Left lung (tissue), 4 donors: ENCODE measurements at regions not wholly inside any gene's neighbourhood (a gene's known extent, or its start where the extent isn't known, plus 50 kb on each side); places are given as distances from the start of the nearest gene placed in this dataset.
"Not testable (repeated sequence)": the region's sequence is repeated elsewhere in the genome, so short reads cannot be mapped to it uniquely, and the experiment has no call there.

Source experiments
- ATAC-seq: fragments of 200-7000 bp; cut with Tn5 transposase; one replicate; pipeline ENCODE4 v1.9.1; 2020; ENCODE audit warnings: moderate library complexity
- DNase-seq, 4 donors: peaks; one replicate each; pipeline ENCODE4 v3.0.0-alpha.2; 2013 to 2020
- H3K27ac ChIP-seq, 2 donors: fragments of 200-600 bp; sonication (generic) in 1 of 2; one replicate each; pipeline versions ENCODE4 v1.5.0 to v1.8.0; 2020 to 2021
- H3K27me3 ChIP-seq, 2 donors: fragments of 200-600 bp; sonication (generic) in 1 of 2; one replicate each; pipeline versions ENCODE4 v1.5.0 to v1.8.0; 2020 to 2021
- H3K36me3 ChIP-seq, 2 donors: fragments of 200-600 bp; sonication (generic) in 1 of 2; one replicate each; pipeline versions ENCODE4 v1.5.0 to v1.8.0; 2020 to 2021
- H3K4me1 ChIP-seq, 2 donors: fragments of 200-600 bp; one replicate each; pipeline ENCODE4 v1.8.0; 2021
- H3K4me3 ChIP-seq, 2 donors: fragments of 200-600 bp; sonication (generic) in 1 of 2; one replicate each; pipeline versions ENCODE4 v1.5.0 to v1.8.0; 2020 to 2021; ENCODE audit warnings: mild to moderate bottlenecking in 1 of 2
- H3K9me3 ChIP-seq, 2 donors: fragments of 200-600 bp; sonication (generic) in 1 of 2; one replicate each; pipeline versions ENCODE4 v1.5.0 to v1.8.0; 2020 to 2021
- intact Hi-C, 2 donors: fragments of 100-400 bp; cut with DNase I; formaldehyde crosslinking; loops; one replicate each; pipeline versions ENCODE4 v1.11.2 to v1.14.2; 2022
- donor health status: DM: no; HTN: yes; CAD: no.
- donor health status: DM: no; HTN: no; CAD: no.

DNA sequence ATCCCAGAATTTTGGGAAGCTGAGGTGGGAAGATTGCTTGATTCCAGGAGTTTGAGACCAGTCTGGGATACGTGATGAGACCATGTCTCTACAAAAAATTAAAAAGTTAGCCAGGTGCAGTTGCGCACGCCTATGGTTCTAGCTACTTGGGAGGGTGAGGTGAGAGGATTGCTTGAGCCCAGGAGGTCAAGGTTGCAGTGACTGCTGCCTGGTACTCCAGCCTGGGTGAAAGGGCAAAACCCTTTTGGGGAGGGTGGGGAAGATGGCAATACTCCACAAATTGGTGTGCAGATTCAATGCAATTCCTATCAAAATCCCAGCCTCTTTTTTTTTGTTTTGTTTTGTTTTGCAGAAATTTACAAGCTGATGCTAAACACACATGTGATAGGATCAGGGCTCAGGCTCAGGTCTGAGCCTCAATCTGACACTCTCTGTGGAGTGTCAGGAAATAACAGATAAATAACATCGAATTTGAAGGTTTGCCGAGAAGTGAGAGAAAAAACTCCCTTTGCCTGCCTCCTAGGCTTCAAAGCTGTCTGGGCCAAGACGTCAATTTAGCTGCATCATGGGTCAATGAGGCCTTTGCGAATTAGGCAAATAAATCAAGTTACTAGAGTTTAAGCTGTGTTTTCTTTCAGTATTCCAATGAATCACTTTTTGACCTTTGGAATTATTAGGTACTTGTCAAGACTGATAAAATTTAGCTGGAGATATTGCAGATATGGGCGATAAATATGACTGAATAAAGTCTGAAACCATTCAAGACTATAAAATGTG lies 142.5 kb upstream of the PTPN20 start:
- not testable (repeated sequence) for H3K9me3 ChIP-seq, H3K4me1 ChIP-seq, ATAC-seq

DNA sequence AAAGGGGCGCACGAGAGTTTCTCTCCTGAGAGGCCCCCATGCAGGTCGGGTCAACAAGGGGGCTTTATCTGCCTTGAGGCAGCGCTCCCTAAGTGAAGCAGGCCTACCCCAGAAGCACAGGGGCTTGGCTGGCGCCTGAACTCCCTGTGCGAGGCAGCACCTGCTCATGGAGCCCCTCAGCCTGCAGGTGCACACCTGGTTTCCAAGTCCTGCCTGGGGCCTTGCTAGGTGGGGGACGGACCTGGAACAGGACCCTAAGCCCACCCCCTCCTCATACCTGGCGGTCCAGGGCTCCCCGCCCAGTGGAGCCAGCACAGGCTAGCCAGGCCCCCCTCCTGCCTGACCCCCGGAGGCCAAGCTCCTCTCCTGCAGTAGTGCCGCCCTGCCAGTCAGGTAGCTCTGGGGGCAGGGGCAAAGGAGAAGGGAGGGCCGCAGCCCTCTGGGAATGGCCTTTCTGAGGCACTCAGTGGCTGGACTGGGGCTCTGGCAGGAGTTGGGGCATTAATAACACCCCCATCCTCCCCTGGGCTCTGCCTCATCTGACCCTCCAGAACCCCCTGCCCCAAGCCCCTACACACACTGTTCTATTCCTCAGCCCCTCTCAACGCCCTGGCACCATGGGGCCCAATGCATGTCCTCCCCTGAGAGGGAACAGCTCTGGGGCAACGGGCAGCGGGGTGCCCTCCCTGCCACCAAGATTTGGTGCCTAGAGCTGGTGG lies 137.9 kb upstream of the PTPN20 start:
- intact Hi-C loops, H3K4me1 ChIP-seq, H3K27me3 ChIP-seq, H3K4me3 ChIP-seq, DNase-seq, H3K9me3 ChIP-seq, ATAC-seq, H3K36me3 ChIP-seq, H3K27ac ChIP-seq: not testable (repeated sequence)

More for the DNA sequence above, 142.5 kb upstream of the PTPN20 start:
- DNase-seq, H3K36me3 ChIP-seq, H3K27ac ChIP-seq, intact Hi-C loops, H3K27me3 ChIP-seq, H3K4me3 ChIP-seq: not testable (repeated sequence)

DNA sequence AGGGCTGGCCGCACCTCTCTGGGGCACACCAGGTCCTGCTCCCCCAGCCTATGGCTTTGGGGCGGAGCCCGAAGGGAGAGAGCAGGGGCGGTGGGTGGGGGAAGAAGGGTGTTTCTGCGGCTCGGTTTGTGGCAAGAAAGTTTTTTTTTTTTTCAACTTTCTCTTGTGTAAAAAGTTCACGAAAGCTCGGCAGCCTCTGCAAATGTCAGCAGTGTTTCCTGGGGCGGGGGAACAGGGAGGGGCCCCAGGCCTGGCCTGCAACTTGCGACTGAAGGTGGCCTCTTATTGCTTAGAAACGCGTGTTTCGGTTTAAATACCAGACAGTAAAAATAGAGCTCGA lies 137.4 kb upstream of the PTPN20 start:
- H3K9me3 ChIP-seq, DNase-seq, H3K4me1 ChIP-seq, H3K4me3 ChIP-seq, intact Hi-C loops, H3K27me3 ChIP-seq, ATAC-seq, H3K27ac ChIP-seq, H3K36me3 ChIP-seq: not testable (repeated sequence)

DNA sequence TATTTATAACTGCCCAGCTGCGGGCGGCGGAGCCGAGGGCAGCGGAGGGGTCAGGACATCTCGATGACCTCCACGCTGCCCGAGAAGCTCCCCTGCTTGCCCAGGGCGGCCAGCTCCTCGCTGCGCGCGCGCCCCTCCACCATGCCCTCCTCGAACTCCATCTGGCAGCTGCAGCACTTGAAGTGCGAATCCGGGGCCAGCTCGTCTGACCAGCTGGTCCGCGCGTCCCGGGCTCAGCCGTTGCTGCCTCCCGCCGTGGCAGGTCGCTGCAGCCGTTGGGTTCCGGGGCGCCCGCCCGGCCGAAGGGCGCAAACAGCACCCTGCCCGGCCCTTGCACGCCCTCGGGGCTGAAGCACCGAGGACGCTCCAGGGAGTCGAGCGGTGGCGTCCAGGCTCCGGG lies 136.9 kb upstream of the PTPN20 start:
- H3K4me1 ChIP-seq, H3K36me3 ChIP-seq, DNase-seq, H3K9me3 ChIP-seq, H3K27me3 ChIP-seq, intact Hi-C loops, H3K27ac ChIP-seq, H3K4me3 ChIP-seq: not testable (repeated sequence)
- peak; percentile 23 for ATAC-seq

DNA sequence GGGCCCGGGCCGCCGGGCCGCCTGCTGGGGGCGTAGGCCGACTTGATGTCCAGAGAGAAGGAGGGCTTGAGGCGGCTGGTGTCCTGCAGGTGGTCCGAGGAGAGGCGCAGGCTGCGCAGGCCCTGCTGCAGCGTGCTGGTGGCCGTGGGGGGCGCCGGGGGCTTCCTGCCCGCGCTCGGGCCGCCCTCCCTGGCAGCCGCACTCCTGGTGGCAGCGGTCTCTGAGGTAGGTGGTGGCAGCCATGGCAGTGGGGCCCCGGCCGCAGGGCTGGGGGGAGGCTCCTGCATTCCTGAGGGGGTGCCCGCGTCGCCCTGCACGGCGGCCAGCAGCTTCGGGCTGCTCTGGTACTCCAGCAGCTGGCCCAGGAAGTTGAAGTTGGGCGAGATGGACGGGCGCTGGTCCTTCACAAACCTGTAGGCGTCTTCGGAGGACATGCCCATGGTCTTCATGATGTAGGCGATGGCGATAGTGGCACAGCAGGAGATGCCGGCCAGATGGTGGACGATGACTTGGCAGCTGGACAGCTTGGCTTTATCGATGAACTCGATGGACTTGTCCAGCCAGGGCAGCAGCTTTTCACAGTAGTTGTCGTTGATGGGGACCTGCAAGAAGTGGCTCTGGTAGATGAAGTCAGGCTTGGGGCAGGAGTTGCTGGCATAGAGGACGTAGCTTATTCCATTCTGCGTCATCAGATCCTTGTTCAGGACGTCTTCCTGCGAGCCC lies 136.1 kb upstream of the PTPN20 start:
- H3K9me3 ChIP-seq, H3K27me3 ChIP-seq, ATAC-seq, DNase-seq, H3K4me1 ChIP-seq, intact Hi-C loops, H3K27ac ChIP-seq, H3K4me3 ChIP-seq, H3K36me3 ChIP-seq: not testable (repeated sequence)

DNA sequence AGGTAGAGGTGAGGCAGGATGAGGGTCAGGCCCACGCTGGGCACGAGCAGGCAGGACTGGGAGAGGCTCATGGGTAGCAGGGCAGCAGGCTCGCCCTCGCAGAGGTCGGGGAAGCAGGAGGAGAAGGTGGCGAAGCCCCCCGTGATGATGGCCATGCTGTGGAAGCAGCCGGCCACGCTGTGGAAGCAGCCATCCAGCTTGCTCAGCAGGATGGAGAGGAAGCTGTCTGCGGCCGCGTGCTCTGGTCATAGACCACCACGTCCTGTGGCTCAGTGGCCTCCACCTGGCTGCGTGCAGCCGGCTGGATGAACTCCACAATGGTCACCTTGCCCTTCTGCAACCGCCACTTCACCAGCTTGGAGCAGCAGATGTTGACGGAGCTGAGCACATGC lies 135.6 kb upstream of the PTPN20 start:
- ATAC-seq, H3K4me1 ChIP-seq, H3K27me3 ChIP-seq, intact Hi-C loops, DNase-seq, H3K4me3 ChIP-seq, H3K36me3 ChIP-seq, H3K9me3 ChIP-seq, H3K27ac ChIP-seq: not testable (repeated sequence)

DNA sequence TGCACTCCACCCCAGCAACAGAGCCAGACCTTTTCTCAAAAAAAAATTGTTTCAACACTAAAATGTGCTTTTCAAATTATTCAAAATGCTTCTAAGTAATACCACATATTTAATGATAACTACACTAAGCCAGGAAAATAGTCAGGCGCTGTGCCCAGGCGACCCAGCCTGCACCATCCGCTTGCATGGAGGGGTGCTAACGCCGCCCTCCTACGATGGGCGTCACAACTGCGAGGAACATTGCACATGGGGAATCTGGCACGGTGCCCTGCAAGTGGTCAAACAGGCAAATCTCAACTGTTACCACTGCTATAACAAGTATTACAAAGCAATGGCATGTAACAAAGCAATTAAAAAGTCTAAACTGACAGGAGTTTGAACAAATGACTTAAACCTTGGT lies 131.7 kb upstream of the PTPN20 start:
- H3K27me3 ChIP-seq, H3K27ac ChIP-seq, H3K36me3 ChIP-seq, H3K4me1 ChIP-seq, H3K4me3 ChIP-seq, intact Hi-C loops, H3K9me3 ChIP-seq: not testable (repeated sequence)
- ATAC-seq = peak; percentile 55
- peak; percentile 44 to 78 (median 61) for DNase-seq

DNA sequence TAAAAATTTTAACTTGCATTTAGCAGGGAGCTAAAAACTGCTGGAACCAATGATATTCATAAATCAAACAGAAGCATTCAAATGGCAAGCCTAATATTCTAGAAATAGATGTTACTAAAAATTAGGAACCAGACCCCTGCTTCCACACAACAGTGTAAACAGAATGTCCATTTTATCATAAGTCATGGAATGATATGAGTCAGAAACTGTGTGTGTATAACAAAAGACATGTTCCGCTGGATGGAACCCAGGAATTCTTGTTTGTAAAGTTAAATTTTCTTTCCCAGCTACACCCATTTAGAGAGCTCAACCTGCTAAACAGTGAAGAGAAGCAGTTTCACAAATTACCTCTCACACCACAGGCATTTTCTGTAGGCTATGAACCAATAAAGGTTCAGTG lies 131.1 kb upstream of the PTPN20 start:
- DNase-seq, H3K9me3 ChIP-seq, H3K4me1 ChIP-seq, H3K27ac ChIP-seq, H3K4me3 ChIP-seq, H3K27me3 ChIP-seq, H3K36me3 ChIP-seq, intact Hi-C loops: not testable (repeated sequence)
- peak; percentile 52 for ATAC-seq

DNA sequence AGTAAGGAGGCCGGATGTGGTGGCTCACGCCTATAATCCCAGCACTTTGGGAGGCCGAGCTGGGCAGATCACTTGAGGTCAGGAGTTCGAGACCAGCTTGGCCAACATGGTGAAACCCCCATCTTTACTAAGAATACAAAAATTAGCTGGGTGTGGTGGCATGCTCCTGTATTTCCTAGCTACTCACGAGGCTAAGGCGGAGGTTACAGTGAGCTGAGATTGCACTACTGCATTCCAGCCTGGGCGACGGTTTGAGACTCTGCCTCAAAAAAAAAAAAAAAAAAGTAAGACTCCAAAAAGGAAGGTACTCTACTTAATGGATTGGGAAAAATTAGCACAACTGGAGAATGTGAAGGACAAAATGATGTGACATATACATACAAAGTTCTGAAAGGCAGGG lies 130.2 kb upstream of the PTPN20 start:
- intact Hi-C loops, H3K27ac ChIP-seq, H3K27me3 ChIP-seq, H3K4me3 ChIP-seq, ATAC-seq, H3K9me3 ChIP-seq, DNase-seq, H3K36me3 ChIP-seq, H3K4me1 ChIP-seq: not testable (repeated sequence)

DNA sequence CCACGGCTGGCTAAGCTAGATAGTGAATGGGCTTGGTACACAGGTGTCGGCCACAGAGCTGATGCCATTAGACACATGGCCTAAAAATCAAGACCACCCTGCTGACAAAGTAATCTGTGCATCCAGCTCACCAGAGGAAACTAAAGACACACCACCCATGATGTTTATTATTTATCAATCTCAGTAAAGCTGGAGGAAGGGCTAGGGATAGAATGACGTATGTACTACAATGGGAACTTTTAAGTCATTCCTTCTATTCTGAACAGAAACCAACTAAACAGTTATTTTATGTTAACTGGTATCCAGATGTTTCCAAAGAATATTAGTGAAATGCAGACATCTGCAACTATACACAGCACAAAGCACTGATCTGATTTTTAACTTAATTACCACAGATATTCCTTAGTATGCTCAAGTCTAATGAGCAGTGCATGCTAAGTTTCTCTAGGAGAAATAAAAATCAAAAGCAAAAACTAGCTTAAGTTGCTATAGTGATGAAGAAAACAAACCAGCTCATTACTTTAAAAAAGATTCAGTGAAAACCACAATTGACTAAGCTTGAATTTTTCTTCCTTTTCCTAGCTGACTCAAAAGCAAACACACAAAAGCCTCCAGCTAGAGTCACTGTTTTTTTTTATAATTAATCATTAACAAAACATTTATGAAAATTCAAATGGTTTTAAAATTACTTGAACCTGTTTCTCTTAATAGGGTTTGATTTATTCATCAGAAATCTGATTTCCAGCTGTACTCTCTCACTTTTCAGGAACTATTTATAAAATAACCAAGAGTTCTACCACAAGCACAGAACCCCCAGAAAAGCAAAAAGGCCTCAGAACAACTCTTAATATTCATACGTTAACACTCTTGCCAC lies 129.0 kb upstream of the PTPN20 start:
- peak; percentile 8 for ATAC-seq
- H3K9me3 ChIP-seq, H3K27me3 ChIP-seq, H3K27ac ChIP-seq, intact Hi-C loops, DNase-seq, H3K4me3 ChIP-seq, H3K4me1 ChIP-seq, H3K36me3 ChIP-seq: not testable (repeated sequence)

DNA sequence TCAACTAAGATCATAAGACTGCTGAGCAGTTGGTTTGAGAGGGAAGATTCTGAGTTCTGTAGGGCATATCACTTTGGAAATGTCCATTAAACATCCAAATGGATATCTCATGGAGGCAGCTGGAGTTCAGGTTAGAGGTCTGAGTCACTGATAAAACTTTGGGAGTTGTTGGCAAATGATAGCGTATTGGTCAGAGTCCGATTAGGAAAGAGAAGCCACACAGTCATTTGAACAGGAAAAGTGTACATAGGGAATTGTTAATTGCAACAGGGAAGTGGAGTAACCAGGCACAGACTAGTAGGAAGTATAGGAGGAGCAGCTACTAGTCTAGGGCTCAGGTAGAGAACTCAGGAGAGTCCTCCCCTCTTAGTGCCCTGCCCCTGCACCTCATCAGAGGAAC lies 126.6 kb upstream of the PTPN20 start:
- H3K9me3 ChIP-seq, H3K36me3 ChIP-seq, H3K4me1 ChIP-seq, H3K27ac ChIP-seq, H3K27me3 ChIP-seq, DNase-seq, ATAC-seq, H3K4me3 ChIP-seq, intact Hi-C loops: not testable (repeated sequence)

DNA sequence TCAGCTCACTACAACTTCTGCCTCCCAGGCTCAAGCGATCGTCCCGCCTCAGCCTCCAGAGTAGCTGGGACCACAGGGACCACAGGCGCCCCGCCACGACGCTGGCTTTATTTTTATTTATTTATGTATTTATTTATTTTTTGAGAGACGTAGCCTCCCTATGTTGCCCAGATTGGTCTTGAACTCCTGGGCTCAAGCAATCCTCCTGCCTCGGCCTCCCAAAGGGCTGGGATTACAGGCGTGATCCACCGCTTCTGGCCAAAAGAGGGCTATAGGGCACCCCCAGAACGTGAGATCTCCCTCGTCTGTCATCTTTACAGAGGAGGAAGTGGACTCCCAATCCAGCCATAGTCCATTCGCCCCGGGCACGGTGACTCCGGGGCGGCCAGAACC lies 125.1 kb upstream of the PTPN20 start:
- H3K27me3 ChIP-seq, H3K4me1 ChIP-seq, ATAC-seq, H3K36me3 ChIP-seq, DNase-seq, H3K9me3 ChIP-seq, intact Hi-C loops: not testable (repeated sequence)
- peak overlapping the region in 1 of 2 donors; percentile 50 for H3K27ac ChIP-seq
- peak overlapping the region; percentile 47 to 51 for H3K4me3 ChIP-seq
